ENCODE measurements at regions not wholly inside any gene's neighbourhood (a gene's known extent, or its start where the extent isn't known, plus 50 kb on each side); places are given as distances from the start of the nearest gene placed in this dataset.

DNA sequence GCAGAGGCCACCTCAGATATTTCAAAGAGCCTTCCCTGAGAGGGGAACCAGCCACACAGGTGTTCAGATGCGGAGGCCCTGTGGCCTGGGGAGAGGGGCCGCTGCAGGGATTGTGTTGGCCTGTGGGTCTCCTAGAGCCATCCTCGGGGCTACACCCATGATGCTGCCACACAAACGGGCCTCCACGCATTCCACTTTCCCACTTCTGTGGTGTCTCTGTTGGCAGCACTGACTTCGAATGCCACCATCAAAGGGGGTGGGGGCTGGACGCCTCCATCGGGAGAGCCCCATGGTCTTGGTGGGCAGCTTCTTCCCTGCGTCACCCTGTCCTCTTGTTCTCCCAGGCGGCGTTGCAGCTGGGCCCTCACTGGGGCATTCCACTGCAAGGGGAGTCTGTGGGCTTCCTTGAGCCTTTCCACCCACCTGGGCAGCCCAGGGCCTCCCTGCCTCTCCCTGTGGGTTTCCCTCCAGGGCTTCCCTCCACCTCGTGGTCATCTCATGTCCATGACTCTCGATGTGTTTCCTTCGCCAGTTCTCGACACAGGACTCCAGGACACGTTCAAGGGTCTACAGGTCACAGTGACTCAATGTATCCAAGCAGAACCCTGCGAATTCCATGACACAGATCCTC, 145.5 kb downstream of the ERMARD start:
- peaks cover 10% of the 10 kb centered on the region for H3K27me3 ChIP-seq (ENCODE audit: insufficient read depth, low read depth, severe bottlenecking)
- DNase-seq, result no peak
- no peak overlapping the region for H3K4me3 ChIP-seq (ENCODE audit: low read depth, low read length)
- H3K9me3 ChIP-seq (ENCODE audit: severe bottlenecking), result no peaks in the 10 kb centered on the region
- TF ChIP-seq, protein P1, sequence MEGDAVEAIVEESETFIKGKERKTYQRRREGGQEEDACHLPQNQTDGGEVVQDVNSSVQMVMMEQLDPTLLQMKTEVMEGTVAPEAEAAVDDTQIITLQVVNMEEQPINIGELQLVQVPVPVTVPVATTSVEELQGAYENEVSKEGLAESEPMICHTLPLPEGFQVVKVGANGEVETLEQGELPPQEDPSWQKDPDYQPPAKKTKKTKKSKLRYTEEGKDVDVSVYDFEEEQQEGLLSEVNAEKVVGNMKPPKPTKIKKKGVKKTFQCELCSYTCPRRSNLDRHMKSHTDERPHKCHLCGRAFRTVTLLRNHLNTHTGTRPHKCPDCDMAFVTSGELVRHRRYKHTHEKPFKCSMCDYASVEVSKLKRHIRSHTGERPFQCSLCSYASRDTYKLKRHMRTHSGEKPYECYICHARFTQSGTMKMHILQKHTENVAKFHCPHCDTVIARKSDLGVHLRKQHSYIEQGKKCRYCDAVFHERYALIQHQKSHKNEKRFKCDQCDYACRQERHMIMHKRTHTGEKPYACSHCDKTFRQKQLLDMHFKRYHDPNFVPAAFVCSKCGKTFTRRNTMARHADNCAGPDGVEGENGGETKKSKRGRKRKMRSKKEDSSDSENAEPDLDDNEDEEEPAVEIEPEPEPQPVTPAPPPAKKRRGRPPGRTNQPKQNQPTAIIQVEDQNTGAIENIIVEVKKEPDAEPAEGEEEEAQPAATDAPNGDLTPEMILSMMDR (IDR thresholded peaks at IDR 0.05; ENCODE audit: low read depth, low read length), result no peak
- no peak overlapping the region for H3K27ac ChIP-seq
- H3K36me3 ChIP-seq, result no peaks in the 10 kb centered on the region

DNA sequence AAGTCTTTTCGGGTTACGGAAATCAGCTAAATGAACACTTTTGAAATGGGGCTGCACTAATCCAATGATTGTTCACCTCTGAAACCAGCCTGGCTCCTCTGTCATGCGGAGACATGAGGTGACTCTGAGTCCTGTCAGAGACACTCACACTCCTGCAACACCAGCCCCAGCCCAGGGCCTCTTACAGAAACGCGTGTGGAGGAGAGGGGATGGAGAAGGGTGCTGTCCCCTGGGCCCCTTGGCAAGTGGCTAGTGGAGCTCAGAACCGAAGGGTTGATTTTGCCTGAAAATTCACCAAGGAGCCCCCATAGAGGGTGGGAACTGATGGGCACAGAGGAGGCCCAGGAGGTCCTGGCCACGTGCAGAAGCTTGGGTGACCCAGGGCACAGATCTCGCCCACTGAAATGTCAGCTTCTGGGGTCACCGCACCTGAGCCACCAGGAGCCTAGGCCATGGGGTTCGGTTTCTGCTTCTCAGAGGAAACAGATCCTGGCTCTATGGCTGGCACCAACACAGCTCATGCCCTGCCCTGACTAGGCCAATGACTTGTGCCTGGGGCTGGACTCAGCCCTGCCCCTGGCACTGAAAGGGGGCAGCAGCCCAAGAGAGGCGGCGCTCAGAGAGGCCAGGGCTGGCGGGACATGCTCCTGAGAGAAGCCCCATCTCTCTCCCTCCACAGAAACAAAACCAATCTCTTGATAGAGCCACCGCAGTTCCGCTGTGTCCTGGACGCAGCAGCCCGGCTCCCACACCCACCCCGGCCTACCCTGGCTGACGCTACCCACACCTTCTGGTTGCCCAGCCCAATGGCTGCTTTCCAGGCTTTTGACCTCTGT, 144.7 kb downstream of the ERMARD start:
- H3K9me3 ChIP-seq (ENCODE audit: severe bottlenecking), result no peaks in the 10 kb centered on the region
- H3K27me3 ChIP-seq (ENCODE audit: insufficient read depth, low read depth, severe bottlenecking), result peaks cover 10% of the 10 kb centered on the region
- no peaks in the 10 kb centered on the region for H3K36me3 ChIP-seq
- no peak for DNase-seq
- H3K4me3 ChIP-seq (ENCODE audit: low read depth, low read length), result no peak overlapping the region
- TF ChIP-seq, protein P1 (IDR thresholded peaks at IDR 0.05; ENCODE audit: low read depth, low read length), result no peak
- H3K27ac ChIP-seq, result no peak overlapping the region

GRCh38 chr6:169895000-169895759, 143.8 kb downstream of the ERMARD start:
- no peak overlapping the region for H3K4me3 ChIP-seq (ENCODE audit: low read depth, low read length)
- no peak for DNase-seq
- H3K36me3 ChIP-seq, result no peaks in the 10 kb centered on the region
- no peak overlapping the region for H3K27ac ChIP-seq
- peaks cover 3% of the 10 kb centered on the region for H3K9me3 ChIP-seq (ENCODE audit: severe bottlenecking)
- H3K27me3 ChIP-seq (ENCODE audit: insufficient read depth, low read depth, severe bottlenecking), result peaks cover 16% of the 10 kb centered on the region
- TF ChIP-seq, protein P1 (IDR thresholded peaks at IDR 0.05; ENCODE audit: low read depth, low read length), result no peak

GRCh38 chr6:169894377-169894960, 143.0 kb downstream of the ERMARD start:
- TF ChIP-seq, protein P1 (IDR thresholded peaks at IDR 0.05; ENCODE audit: low read depth, low read length), result no peak
- Histone ChIP-seq H3K9me3 (ENCODE audit: severe bottlenecking) (peaks cover 3% of the 10 kb centered on the region), H3K27me3 (ENCODE audit: insufficient read depth, low read depth, severe bottlenecking) (peaks cover 16% of the 10 kb centered on the region), H3K4me3 (ENCODE audit: low read depth, low read length) (no peak overlapping the region), H3K27ac (no peak overlapping the region), H3K36me3 (no peaks in the 10 kb centered on the region)
- DNase-seq, result no peak

GRCh38 chr6:169893624-169894023, 142.2 kb downstream of the ERMARD start:
- DNase-seq, result no peak
- H3K27ac ChIP-seq, result no peak overlapping the region
- H3K4me3 ChIP-seq (ENCODE audit: low read depth, low read length), result no peak overlapping the region
- H3K27me3 ChIP-seq (ENCODE audit: insufficient read depth, low read depth, severe bottlenecking), result peaks cover 16% of the 10 kb centered on the region
- TF ChIP-seq, protein P1 (IDR thresholded peaks at IDR 0.05; ENCODE audit: low read depth, low read length), result no peak
- no peaks in the 10 kb centered on the region for H3K36me3 ChIP-seq
- peaks cover 3% of the 10 kb centered on the region for H3K9me3 ChIP-seq (ENCODE audit: severe bottlenecking)
